A673 (cell line): ENCODE measurements at regions not wholly inside any gene's neighbourhood (a gene's known extent, or its start where the extent isn't known, plus 50 kb on each side); places are given as distances from the start of the nearest gene placed in this dataset.

Experiments used
- CTCF ChIP-seq: fragments of 300-800, 200-600 bp; sonication (generic); conservative IDR thresholded peaks from 2 replicates; pipeline ENCODE4 v1.5.1; 2017; ENCODE audit warnings: low read depth, mild to moderate bottlenecking, antibody characterized with exemption, low read length, moderate library complexity, mixed read lengths
- EZH2 ChIP-seq: fragments of 200-600 bp; sonication (generic); IDR thresholded peaks from 2 replicates; pipeline ENCODE4 v1.6.1; 2017; ENCODE audit warnings: borderline replicate concordance, low read depth, mild to moderate bottlenecking, mixed read lengths, antibody characterized with exemption, low read length; ENCODE audit not compliant: poor library complexity, severe bottlenecking

DNA sequence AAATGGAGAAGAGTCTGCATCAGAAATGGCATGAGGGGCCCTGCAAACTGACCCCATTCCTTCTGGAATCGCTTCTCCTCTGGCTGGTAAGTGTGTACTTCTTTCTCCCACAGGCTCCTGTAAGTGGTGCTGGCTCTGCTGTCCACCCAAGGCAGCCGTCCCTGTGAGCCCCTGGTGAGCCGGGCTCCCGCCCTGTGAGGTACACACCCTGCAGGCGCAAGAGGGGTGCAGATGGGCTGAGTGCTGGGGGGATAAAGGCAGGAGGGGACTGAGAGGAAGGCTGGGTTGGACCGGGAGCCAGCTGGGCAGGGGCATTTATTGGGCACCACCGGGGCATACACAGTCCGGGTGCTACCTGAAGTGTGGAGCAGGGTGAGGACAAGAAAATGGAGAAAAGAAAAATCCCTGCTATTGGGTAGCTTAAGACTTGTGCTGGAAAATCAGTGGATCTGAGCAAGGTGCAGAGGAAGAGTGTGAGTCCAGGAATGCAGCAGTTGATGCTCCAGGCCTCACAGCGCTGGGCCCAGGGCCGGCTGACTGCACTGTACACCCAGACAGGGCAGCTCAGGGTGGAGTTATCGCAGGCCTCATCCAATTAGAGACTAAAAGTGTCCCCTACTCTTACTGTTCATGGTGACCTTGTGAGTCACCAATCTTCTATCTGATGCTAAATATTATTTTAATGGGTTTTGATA lies 455.1 kb upstream of the B3GAT1 start:
- TF ChIP-seq EZH2 (no peak), CTCF (no peak)
